ENCODE measurements at regions not wholly inside any gene's neighbourhood (a gene's known extent, or its start where the extent isn't known, plus 50 kb on each side); places are given as distances from the start of the nearest gene placed in this dataset.
"Not testable (repeated sequence)": the region's sequence is repeated elsewhere in the genome, so short reads cannot be mapped to it uniquely, and the experiment has no call there.

- DNase-seq = no peak
Observed at GRCh38 chr10:8400151-8400550, 345.7 kb downstream of the GATA3 start.

GRCh38 chr10:8400892-8401291 lies 346.4 kb downstream of the GATA3 start:
- no peak for DNase-seq

- DNase-seq = no peak
Observed at GRCh38 chr10:8401531-8401930, 347.0 kb downstream of the GATA3 start.

- DNase-seq = no peak
Observed at GRCh38 chr10:8402576-8402975, 348.1 kb downstream of the GATA3 start.

- DNase-seq = no peak
Observed at GRCh38 chr10:8403711-8404371, 349.4 kb downstream of the GATA3 start.

GRCh38 chr10:8404721-8405120 lies 350.2 kb downstream of the GATA3 start:
- DNase-seq = no peak

- no peak for DNase-seq
Observed at GRCh38 chr10:8405596-8405995, 351.1 kb downstream of the GATA3 start.

- DNase-seq = no peak
Observed at GRCh38 chr10:8407501-8408021, 353.1 kb downstream of the GATA3 start.

GRCh38 chr10:8410506-8410905 lies 356.0 kb downstream of the GATA3 start:
- DNase-seq = no peak

GRCh38 chr10:8412541-8412940 lies 358.1 kb downstream of the GATA3 start:
- DNase-seq = no peak

GRCh38 chr10:8415029-8415428 lies 360.5 kb downstream of the GATA3 start:
- DNase-seq = not testable (repeated sequence)

- no peak for DNase-seq
Observed at GRCh38 chr10:8416192-8416701, 361.8 kb downstream of the GATA3 start.

GRCh38 chr10:8416760-8417159 lies 362.3 kb downstream of the GATA3 start:
- no peak for DNase-seq

GRCh38 chr10:8417631-8418030 lies 363.1 kb downstream of the GATA3 start:
- DNase-seq = no peak

- no peak for DNase-seq
Observed at GRCh38 chr10:8418631-8419030, 364.1 kb downstream of the GATA3 start.

- DNase-seq = no peak
Observed at GRCh38 chr10:8420182-8420581, 365.7 kb downstream of the GATA3 start.

GRCh38 chr10:8424555-8425211 lies 370.2 kb downstream of the GATA3 start:
- no peak for DNase-seq

- DNase-seq = no peak
Observed at GRCh38 chr10:8428654-8429053, 374.2 kb downstream of the GATA3 start.

- no peak for DNase-seq
Observed at GRCh38 chr10:8430321-8430720, 375.8 kb downstream of the GATA3 start.

GRCh38 chr10:8431511-8431910 lies 377.0 kb downstream of the GATA3 start:
- no peak for DNase-seq

GRCh38 chr10:8435186-8436055 lies 380.9 kb downstream of the GATA3 start:
- no peak for DNase-seq

- no peak for DNase-seq
Observed at GRCh38 chr10:8437896-8438295, 383.4 kb downstream of the GATA3 start.

- no peak for DNase-seq
Observed at GRCh38 chr10:8438603-8439002, 384.1 kb downstream of the GATA3 start.

Measured in SIG-M5 (cell line).